OCI-LY3 (cell line): ENCODE measurements at regions not wholly inside any gene's neighbourhood (a gene's known extent, or its start where the extent isn't known, plus 50 kb on each side); places are given as distances from the start of the nearest gene placed in this dataset.

Experiments used
- H2AFZ ChIP-seq: fragments of 200-600, 300-600 bp; shearing (Covaris generic); 2 replicates; pipeline ENCODE4 v1.6.0; 2014; ENCODE audit warnings: antibody characterized with exemption, low read depth, low read length
- H3K27ac ChIP-seq: fragments of 200-600, 300-600 bp; sonication (generic); 2 replicates; pipeline ENCODE4 v1.5.1; 2014; ENCODE audit warnings: mild to moderate bottlenecking, low read length, moderate library complexity, mixed read lengths
- H3K27me3 ChIP-seq: fragments of 200-600, 300-600 bp; sonication (generic); 2 replicates; pipeline ENCODE4 v1.6.1; 2014; ENCODE audit warnings: low read depth, low read length, mixed read lengths
- H3K36me3 ChIP-seq: fragments of 200-600, 300-600 bp; sonication (generic); replicated peaks from 2 replicates; pipeline ENCODE3; 2014; ENCODE audit warnings: low read depth, low read length, mixed read lengths
- H3K4me1 ChIP-seq: fragments of 300-600, 200-600 bp; sonication (generic); 2 replicates; pipeline ENCODE4 v1.6.1; 2014; ENCODE audit warnings: low read length, mixed read lengths
- H3K4me2 ChIP-seq: fragments of 200-600, 300-600 bp; sonication (generic); 2 replicates; pipeline ENCODE4 v1.6.1; 2014; ENCODE audit warnings: low read length, mixed read lengths
- H3K4me3 ChIP-seq: fragments of 300-600, 200-600 bp; sonication (generic); 2 replicates; pipeline ENCODE4 v1.5.1; 2014; ENCODE audit warnings: antibody characterized with exemption, mild to moderate bottlenecking, low read length, moderate library complexity
- H3K79me2 ChIP-seq: fragments of 300-600, 200-600 bp; shearing (Covaris generic); 2 replicates; pipeline ENCODE4 v1.6.1; 2014; ENCODE audit warnings: mild to moderate bottlenecking, low read length, mixed read lengths
- H3K9ac ChIP-seq: fragments of 300-600, 200-600 bp; shearing (Covaris generic); 2 replicates; pipeline ENCODE4 v1.6.0; 2014; ENCODE audit warnings: mild to moderate bottlenecking, low read length, moderate library complexity
- H3K9me3 ChIP-seq: fragments of 200-600, 300-600 bp; shearing (Covaris generic); 2 replicates; pipeline ENCODE4 v1.6.1; 2014; ENCODE audit warnings: low read length, mixed read lengths; ENCODE audit not compliant: insufficient read depth
- H4K20me1 ChIP-seq: fragments of 200-600, 300-600 bp; sonication (generic); 2 replicates; pipeline ENCODE4 v1.6.1; 2016; ENCODE audit warnings: low read length, mixed read lengths; ENCODE audit not compliant: insufficient read depth
- CTCF ChIP-seq: fragments of 200-600, 300-600 bp; sonication (generic); IDR thresholded peaks from 2 replicates; pipeline ENCODE4 v1.5.1; 2014; ENCODE audit warnings: antibody characterized with exemption, low read length, low read depth
- EZH2phosphoT487 ChIP-seq: fragments of 200-600 bp; shearing (Covaris generic); IDR thresholded peaks from 2 replicates; pipeline ENCODE4 v1.6.1; 2018; ENCODE audit warnings: antibody characterized with exemption, mixed run types, low read depth

- no peak overlapping the region for H3K27ac ChIP-seq
- TF ChIP-seq EZH2phosphoT487: no peak
- TF ChIP-seq CTCF: no peak
- no peaks in the 10 kb centered on the region for H3K36me3 ChIP-seq
- H2AFZ ChIP-seq: no peak overlapping the region
- no peak overlapping the region for H3K4me3 ChIP-seq
- H4K20me1 ChIP-seq: no peaks in the 10 kb centered on the region
- H3K79me2 ChIP-seq: no peaks in the 10 kb centered on the region
- H3K4me2 ChIP-seq: no peak overlapping the region
- no peaks in the 10 kb centered on the region for H3K27me3 ChIP-seq
- no peaks in the 10 kb centered on the region; the same call in 1 of the 2 replicates for H3K9me3 ChIP-seq
- H3K9ac ChIP-seq: no peak overlapping the region
- no peaks in the 10 kb centered on the region for H3K4me1 ChIP-seq
These were observed 173.1 kb downstream of the DTWD1 start for GRCh38 chr15:49793943-49794342.

- no peak overlapping the region for H2AFZ ChIP-seq
- H3K4me1 ChIP-seq: no peaks in the 10 kb centered on the region
- H4K20me1 ChIP-seq: no peaks in the 10 kb centered on the region
- H3K4me2 ChIP-seq: no peak overlapping the region
- H3K27me3 ChIP-seq: no peaks in the 10 kb centered on the region
- H3K36me3 ChIP-seq: no peaks in the 10 kb centered on the region
- H3K9ac ChIP-seq: no peak overlapping the region
- H3K79me2 ChIP-seq: no peaks in the 10 kb centered on the region
- no peaks in the 10 kb centered on the region for H3K9me3 ChIP-seq
- no peak overlapping the region for H3K27ac ChIP-seq
- TF ChIP-seq CTCF (no peak), EZH2phosphoT487 (no peak)
- no peak overlapping the region for H3K4me3 ChIP-seq
These were observed 180.9 kb downstream of the DTWD1 start for GRCh38 chr15:49801796-49802195.
